Kidney epithelial cell (primary cell): ENCODE measurements at regions not wholly inside any gene's neighbourhood (a gene's known extent, or its start where the extent isn't known, plus 50 kb on each side); places are given as distances from the start of the nearest gene placed in this dataset.

Experiments used
- DNase-seq: peaks from one replicate; pipeline ENCODE4 v3.0.0-alpha.2; 2010; ENCODE audit warnings: low read depth
- H3K27me3 ChIP-seq: 2 replicates; pipeline ENCODE4 v1.6.0; 2011; ENCODE audit warnings: low read length; ENCODE audit not compliant: control insufficient read depth, insufficient read depth
- H3K36me3 ChIP-seq: 2 replicates; pipeline ENCODE4 v1.5.1; 2011; ENCODE audit warnings: low read length; ENCODE audit not compliant: control insufficient read depth, insufficient read depth
- H3K4me3 ChIP-seq: 2 replicates; pipeline ENCODE4 v1.5.1; 2011; ENCODE audit warnings: low read depth, mild to moderate bottlenecking, control low read depth, low read length
- TF ChIP-seq, protein P1 (sequence below): IDR thresholded peaks from 2 replicates; pipeline ENCODE4 v1.5.1; 2011; ENCODE audit warnings: mild to moderate bottlenecking, moderate library complexity, low read length, control low read depth, inconsistent platforms; ENCODE audit not compliant: insufficient read depth, poor library complexity, severe bottlenecking

DNA sequence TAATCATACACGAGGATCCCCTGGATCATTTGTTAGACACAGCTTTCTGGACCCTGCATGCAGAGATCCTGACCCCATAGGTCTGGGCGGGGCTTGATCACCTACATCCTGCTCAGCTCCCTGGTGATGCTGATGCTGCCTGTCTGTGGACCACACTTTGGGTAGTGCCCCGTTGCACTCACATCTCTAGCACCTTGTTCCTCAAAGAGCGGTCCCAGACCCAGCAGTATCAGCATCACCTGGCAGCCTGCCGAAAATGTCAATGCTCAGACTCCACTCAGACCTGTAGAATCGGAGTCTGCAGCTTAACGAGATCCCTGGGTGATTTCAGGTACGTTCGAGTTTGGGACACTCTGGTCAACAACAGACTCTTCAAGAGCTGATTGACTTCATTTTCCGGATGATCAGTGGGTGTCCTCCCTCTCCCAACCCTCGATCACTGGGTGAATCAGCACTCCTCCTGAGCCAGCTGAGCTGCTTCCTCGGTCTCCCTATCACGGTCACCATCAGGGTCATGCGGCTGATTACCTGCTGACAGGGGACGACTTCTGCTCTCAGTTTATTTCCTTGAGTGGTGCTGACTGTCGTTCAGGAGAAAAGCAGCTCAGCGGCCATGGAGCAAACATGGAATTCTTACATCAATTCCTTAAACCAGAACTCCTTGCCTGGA is 150.6 kb upstream of the RAB12 start:
- DNase-seq = no peak
- TF ChIP-seq, protein P1, sequence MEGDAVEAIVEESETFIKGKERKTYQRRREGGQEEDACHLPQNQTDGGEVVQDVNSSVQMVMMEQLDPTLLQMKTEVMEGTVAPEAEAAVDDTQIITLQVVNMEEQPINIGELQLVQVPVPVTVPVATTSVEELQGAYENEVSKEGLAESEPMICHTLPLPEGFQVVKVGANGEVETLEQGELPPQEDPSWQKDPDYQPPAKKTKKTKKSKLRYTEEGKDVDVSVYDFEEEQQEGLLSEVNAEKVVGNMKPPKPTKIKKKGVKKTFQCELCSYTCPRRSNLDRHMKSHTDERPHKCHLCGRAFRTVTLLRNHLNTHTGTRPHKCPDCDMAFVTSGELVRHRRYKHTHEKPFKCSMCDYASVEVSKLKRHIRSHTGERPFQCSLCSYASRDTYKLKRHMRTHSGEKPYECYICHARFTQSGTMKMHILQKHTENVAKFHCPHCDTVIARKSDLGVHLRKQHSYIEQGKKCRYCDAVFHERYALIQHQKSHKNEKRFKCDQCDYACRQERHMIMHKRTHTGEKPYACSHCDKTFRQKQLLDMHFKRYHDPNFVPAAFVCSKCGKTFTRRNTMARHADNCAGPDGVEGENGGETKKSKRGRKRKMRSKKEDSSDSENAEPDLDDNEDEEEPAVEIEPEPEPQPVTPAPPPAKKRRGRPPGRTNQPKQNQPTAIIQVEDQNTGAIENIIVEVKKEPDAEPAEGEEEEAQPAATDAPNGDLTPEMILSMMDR = no peak
- no peaks in the 10 kb centered on the region for H3K36me3 ChIP-seq

DNA sequence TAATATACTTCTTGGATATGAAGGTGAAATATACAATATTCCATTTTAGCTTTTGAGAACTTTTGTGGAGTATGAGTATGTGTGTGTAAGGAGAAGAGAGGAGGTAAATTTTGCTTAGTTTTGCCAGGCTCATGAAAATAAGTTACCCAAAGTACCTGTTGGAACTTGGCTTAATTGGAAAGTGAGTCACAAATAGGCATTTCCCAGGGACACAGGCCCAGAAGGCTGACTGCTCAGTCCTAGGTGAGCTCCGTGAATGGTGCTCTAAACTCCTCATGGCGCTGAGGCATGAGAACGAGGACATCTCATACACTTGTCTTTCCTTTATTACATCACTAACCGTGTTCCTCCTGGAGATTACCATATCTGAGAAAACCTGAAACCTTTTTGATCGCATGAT is 148.5 kb upstream of the RAB12 start:
- Histone ChIP-seq H3K36me3 (no peaks in the 10 kb centered on the region), H3K4me3 (no peak overlapping the region), H3K27me3 (no peaks in the 10 kb centered on the region)
- TF ChIP-seq, protein P1 = no peak
- DNase-seq = no peak

More for the DNA sequence above, 150.6 kb upstream of the RAB12 start:
- no peak overlapping the region for H3K4me3 ChIP-seq
- no peaks in the 10 kb centered on the region for H3K27me3 ChIP-seq

DNA sequence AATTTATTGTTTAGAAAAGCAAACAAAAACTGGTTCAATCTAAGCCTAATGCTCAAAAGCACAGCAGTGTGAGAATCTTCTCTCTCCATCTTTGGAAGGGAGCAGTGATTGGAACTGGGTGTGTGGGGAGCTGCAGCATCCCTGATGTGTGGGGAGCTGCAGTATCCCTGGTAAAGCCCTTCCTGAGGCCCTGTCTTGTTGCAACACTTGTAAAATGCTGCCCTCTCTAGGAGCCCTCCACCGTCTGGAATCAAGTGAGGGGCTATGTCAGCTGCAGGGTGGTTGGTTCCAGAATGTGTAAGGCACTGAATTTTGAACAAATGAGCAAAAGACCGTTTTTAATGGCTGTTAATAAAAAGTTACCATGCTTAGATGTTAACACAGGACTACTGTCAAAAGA is 147.7 kb upstream of the RAB12 start:
- TF ChIP-seq, protein P1 = no peak
- Histone ChIP-seq H3K36me3 (no peaks in the 10 kb centered on the region), H3K27me3 (no peaks in the 10 kb centered on the region), H3K4me3 (no peak overlapping the region)
- DNase-seq = no peak

DNA sequence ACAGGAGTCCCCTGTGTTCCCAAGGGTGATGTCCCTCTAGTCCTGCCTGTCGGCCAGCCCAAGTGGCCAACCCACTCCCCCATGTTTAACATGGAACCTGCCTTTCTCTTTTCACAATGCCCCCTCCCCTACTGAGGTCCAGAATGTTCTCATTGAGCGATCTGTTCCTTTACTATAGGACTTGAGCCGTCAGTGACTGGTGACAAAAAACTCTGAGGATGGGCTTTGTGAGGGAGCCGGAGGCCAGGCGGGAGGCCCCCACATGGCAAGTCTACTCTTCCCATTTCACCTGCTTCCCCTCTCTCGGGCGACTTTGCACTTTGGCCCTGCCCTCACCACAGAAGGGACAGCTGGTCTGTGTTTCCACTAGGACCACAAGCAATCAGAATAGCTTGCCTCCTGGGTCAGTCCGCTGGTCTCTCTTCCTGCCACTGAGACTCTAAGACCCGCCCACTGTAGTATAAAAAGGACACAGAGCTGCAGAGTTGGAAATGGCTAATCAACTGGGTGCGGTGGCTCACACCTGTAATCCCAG is 146.5 kb upstream of the RAB12 start:
- Histone ChIP-seq H3K36me3 (no peaks in the 10 kb centered on the region), H3K27me3 (no peaks in the 10 kb centered on the region), H3K4me3 (no peak overlapping the region)
- TF ChIP-seq, protein P1 = no peak
- DNase-seq = no peak

DNA sequence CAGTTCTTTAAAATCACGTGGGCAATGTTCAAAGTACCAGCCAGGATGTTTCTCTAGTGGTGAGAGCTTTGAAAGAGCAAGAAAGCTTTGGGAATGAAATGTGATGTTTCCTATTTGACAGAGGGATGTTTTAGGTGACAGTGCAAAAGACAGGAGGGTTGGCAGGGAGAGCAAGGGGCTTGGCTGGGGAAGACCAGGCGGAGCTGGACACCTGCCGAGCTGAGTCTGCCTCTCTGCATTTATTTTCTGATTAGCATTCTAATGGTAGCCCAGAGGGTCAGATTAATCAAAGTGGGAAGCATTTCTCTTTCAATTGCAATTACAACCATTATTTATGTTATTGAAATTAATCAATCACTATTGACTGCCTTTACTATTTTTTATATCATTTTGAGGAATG is 145.4 kb upstream of the RAB12 start:
- no peak overlapping the region for H3K4me3 ChIP-seq
- no peak for DNase-seq
- H3K27me3 ChIP-seq = no peaks in the 10 kb centered on the region
- TF ChIP-seq, protein P1 = no peak
- H3K36me3 ChIP-seq = no peaks in the 10 kb centered on the region

DNA sequence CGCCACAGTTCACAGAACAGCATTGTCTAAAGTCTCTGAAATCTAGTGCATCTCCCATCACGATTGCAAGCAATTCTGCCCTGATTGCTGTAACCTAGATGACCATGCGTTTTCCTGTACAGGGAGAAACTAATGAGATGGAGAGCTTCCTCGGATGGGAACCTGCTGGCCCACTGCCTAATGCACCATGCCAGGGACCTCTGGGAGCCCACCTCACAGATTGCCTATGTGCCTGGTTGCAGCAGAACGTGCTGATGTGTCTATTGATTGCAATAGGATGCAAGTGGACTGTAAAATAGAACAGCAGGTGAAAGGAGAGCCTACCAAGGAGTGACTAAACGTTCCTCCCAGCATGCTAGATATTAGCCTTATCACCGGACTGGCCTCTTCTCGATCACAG is 141.0 kb upstream of the RAB12 start:
- H3K27me3 ChIP-seq = peaks cover 7% of the 10 kb centered on the region
- no peak overlapping the region for H3K4me3 ChIP-seq
- H3K36me3 ChIP-seq = no peaks in the 10 kb centered on the region
- DNase-seq = no peak
- TF ChIP-seq, protein P1 = no peak
